GM10266 (cell line): ENCODE measurements at regions not wholly inside any gene's neighbourhood (a gene's known extent, or its start where the extent isn't known, plus 50 kb on each side); places are given as distances from the start of the nearest gene placed in this dataset.

Source experiments
- DNase-seq: peaks from one replicate; pipeline ENCODE4 v3.0.0; 2012; ENCODE audit errors: extremely low spot score
- TF ChIP-seq, protein P1 (sequence below): IDR thresholded peaks from 2 replicates; pipeline ENCODE4 v1.5.1; 2012; ENCODE audit warnings: mild to moderate bottlenecking, low read depth; ENCODE audit not compliant: control insufficient read depth, insufficient read depth; ENCODE audit errors: missing control alignments

DNA sequence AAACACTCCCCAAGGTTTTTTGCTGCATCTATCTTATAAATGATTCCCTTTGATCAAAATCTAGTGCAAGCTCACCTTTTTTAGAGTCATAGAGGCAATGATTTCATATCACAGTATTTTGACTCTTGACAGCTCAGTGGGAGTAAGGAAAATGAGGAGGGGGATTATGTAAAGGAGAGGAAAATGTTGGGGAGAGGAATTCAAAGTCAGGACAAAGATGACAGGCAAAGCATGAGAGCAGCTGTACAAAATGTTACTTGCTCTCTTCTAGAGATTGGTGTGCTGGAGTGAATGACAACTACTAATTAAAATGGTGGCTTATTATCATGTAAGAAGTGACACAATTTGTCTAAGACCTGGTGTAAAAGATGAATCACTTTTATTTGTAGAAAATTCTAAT is 644.6 kb upstream of the CHORDC1 start:
- TF ChIP-seq, protein P1, sequence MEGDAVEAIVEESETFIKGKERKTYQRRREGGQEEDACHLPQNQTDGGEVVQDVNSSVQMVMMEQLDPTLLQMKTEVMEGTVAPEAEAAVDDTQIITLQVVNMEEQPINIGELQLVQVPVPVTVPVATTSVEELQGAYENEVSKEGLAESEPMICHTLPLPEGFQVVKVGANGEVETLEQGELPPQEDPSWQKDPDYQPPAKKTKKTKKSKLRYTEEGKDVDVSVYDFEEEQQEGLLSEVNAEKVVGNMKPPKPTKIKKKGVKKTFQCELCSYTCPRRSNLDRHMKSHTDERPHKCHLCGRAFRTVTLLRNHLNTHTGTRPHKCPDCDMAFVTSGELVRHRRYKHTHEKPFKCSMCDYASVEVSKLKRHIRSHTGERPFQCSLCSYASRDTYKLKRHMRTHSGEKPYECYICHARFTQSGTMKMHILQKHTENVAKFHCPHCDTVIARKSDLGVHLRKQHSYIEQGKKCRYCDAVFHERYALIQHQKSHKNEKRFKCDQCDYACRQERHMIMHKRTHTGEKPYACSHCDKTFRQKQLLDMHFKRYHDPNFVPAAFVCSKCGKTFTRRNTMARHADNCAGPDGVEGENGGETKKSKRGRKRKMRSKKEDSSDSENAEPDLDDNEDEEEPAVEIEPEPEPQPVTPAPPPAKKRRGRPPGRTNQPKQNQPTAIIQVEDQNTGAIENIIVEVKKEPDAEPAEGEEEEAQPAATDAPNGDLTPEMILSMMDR: no peak
- no peak for DNase-seq

DNA sequence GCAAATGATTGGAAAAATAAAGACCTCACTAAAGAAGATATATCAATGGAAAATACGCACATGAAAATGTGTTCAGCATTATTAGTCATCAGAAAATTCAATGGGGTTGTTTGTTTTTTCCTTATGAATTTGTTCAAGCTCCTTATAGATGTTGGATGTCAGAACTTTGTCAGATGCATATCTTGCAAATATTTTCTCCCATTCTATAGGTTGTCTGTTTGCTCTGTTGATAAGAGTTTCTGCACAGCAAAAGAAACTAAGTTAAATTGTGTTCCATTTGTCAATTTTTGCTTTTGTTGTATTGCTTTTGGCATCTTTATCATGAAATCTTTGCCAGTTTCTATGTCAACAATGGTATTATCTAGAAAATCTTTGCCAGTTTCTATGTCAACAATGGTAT is 633.9 kb upstream of the CHORDC1 start:
- DNase-seq: no peak
- TF ChIP-seq, protein P1: no peak

DNA sequence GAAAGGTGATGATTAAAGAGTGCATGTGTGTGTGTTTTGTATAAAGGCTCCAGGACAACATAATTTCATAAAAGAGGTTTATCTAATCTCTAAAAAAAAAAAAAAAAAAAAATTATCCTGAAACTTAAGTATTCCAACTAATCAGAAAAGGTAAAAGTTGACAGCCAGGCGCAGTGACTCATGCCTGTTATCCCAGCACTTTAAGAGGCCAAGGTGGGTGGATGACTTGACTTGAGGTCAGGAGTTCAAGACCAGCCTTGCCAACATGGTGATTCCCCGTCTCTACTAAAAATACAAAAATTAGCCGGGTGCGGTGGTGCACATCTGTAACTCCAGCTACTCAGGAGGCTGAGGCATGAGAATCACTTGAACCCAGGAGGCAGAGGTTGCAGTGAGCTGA is 632.7 kb upstream of the CHORDC1 start:
- TF ChIP-seq, protein P1: no peak

DNA sequence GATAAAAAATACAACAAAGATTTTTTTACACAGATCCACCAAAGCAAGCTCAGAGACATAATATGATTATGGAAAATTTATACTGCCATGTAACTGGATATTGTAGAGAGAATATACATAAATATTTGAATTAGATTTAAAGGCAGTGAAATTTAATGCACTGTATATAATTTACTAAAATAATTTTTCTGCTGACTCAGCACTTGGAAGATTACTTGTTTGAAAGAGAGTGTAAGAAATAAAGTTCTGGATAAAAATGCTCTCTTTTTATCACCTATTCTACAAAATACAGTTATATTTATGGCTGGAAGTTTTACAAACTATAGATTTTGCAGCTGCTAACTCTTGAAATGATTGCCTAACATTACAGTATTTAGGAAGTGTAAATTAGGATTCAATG is 628.3 kb upstream of the CHORDC1 start:
- DNase-seq: no peak
- TF ChIP-seq, protein P1: no peak

More for the DNA sequence above, 632.7 kb upstream of the CHORDC1 start:
- no peak for DNase-seq

DNA sequence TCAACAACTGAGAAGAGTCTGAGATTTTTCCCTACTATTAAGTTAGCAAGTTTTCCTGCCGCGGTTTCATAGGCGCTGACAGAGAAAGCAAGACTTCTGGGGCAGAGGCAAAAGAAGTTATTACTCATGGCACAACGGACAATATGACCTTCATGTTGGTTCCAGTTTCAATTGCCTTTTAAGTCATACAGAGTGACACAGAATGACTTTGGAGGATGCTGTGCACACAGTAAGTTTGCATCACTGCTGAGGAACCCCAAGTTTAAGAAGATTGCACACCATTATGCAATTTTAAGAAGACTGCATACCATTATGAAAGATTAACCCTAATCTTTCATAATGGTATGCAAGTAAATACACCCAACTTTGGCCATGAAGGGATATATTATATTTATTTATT is 626.5 kb upstream of the CHORDC1 start:
- TF ChIP-seq, protein P1: no peak
- DNase-seq: no peak

DNA sequence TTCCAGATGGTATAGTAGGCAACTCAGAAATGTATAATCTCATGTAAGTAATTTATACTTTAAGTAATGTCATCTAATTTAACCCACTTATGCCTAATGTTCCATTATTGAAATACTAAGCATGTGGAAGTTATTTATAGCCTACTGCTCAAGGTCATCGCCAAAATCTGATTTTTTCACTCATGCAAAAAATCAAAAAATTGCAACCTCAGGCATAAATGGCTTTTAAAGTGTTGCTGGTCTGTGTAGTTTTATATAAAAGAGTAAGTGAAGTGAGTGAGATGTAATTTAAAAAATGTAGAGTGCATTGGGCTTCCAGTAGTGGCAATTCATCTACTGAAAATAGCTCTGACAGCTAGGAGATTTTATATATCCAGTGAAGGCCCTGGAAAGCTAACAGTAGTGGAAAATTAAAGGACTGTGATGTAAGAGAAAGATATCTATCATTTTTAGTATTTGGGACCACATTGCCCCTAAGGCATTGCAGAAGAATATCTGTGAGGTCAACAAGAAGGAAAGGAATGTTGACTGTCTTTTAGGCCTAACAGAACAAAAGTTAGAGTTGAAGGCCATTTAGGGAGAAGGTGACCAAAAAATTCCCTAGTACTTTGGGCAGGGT is 624.5 kb upstream of the CHORDC1 start:
- TF ChIP-seq, protein P1: no peak
- no peak for DNase-seq

DNA sequence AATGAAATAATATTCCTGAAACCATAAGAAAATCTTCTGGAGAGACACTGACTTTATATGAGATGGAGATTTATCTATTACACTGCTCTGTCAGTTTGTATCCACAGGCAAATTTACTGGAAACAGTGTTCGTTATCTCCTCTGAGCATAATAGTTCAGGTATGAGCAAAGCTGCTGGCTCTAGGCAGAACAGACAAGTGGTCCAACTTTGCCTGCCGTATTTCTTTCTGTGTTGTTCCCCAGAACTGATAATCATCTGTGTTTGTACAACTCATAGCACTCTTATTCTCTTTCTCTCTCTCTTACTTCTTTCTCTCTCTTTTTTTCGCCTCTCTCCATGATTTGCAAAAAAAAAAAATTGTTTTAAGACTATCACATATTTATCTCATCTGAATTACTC is 623.8 kb upstream of the CHORDC1 start:
- DNase-seq: no peak
- TF ChIP-seq, protein P1: no peak
